Upper lobe of left lung (tissue), 6 donors: ENCODE measurements at regions not wholly inside any gene's neighbourhood (a gene's known extent, or its start where the extent isn't known, plus 50 kb on each side); places are given as distances from the start of the nearest gene placed in this dataset.

Experiments
- ATAC-seq, 2 donors: fragments of 200-7000 bp; cut with Tn5 transposase; one replicate each; pipeline ENCODE4 v1.9.1; 2022; ENCODE audit warnings: mild to moderate bottlenecking in 2 of 2, moderate library complexity in 2 of 2; ENCODE audit not compliant: low FRiP score in 2 of 2
- DNase-seq, 2 donors: peaks; one replicate each; pipeline ENCODE4 v3.0.0-alpha.2; 2019 to 2020
- H3K27ac ChIP-seq, 4 donors: fragments of 200-600 bp; sonication (generic); one replicate each; pipeline ENCODE4 v1.5.1; 2016 to 2019
- H3K27me3 ChIP-seq, 4 donors: fragments of 200-600 bp; sonication (generic); one replicate each; pipeline ENCODE4 v1.5.1; 2017 to 2019
- H3K36me3 ChIP-seq, 4 donors: fragments of 200-600 bp; sonication (generic); one replicate each; pipeline ENCODE4 v1.5.1; 2016 to 2019
- H3K4me1 ChIP-seq, 4 donors: fragments of 200-600 bp; sonication (generic); one replicate each; pipeline ENCODE4 v1.5.1; 2018 to 2019
- H3K4me3 ChIP-seq, 4 donors: fragments of 200-600 bp; sonication (generic); one replicate each; pipeline ENCODE4 v1.5.1; 2017 to 2019; ENCODE audit warnings: mild to moderate bottlenecking in 2 of 4, moderate library complexity in 1 of 4
- H3K9me3 ChIP-seq, 4 donors: fragments of 200-600 bp; sonication (generic); one replicate each; pipeline ENCODE4 v1.5.1; 2018 to 2019
- CTCF ChIP-seq, 6 experiments: fragments of 450-650 bp in 4 of 6; fragments of 200-600 bp in 2 of 6; sonication (generic) in 2 of 6; IDR thresholded peaks; one replicate each; pipeline ENCODE4 v1.5.1; 2016 to 2019; ENCODE audit warnings: antibody characterized with exemption in 6 of 6
- EP300 ChIP-seq, 4 donors: sonication (generic); formaldehyde crosslinking; IDR thresholded peaks; one replicate each; pipeline ENCODE4 v1.5.1; 2017; ENCODE audit warnings: antibody characterized with exemption in 4 of 4, control low read depth in 2 of 4
- POLR2A ChIP-seq, 4 donors: fragments of 450-650 bp; IDR thresholded peaks; one replicate each; pipeline ENCODE4 v1.5.1; 2016 to 2017; ENCODE audit warnings: antibody characterized with exemption in 4 of 4, mild to moderate bottlenecking in 2 of 4
- POLR2AphosphoS5 ChIP-seq, 2 donors: sonication (generic); formaldehyde crosslinking; IDR thresholded peaks; one replicate each; pipeline ENCODE4 v1.5.1; 2017; ENCODE audit warnings: antibody characterized with exemption in 2 of 2
- WGBS, 2 donors: methylation state at CpG; one replicate each; pipeline ENCODE4 v1.1.5; 2017 to 2018; 5-methylcytosine and 5-hydroxymethylcytosine counted together
- donor health status: DM: no; HTN: no; CAD: no; lungs with moderate emphysema.
- donor health status: DM: no; HTN: yes; CAD: no; lungs with severe emphysema.

- Histone ChIP-seq H3K36me3 (no peaks in the 10 kb centered on the region), H3K9me3 (no peaks in the 10 kb centered on the region), H3K27me3 (no peaks in the 10 kb centered on the region), H3K27ac (no peak overlapping the region), H3K4me3 (no peak overlapping the region), H3K4me1 (no peaks in the 10 kb centered on the region)
- DNase-seq (no peak), ATAC-seq (no peak)
- TF ChIP-seq POLR2AphosphoS5 (IDR thresholded peaks at IDR 0.05) = no peak
- no peak for TF ChIP-seq POLR2A (IDR thresholded peaks at IDR 0.05)
- TF ChIP-seq EP300 (IDR thresholded peaks at IDR 0.05) = no peak
- no peak for TF ChIP-seq CTCF (IDR thresholded peaks at IDR 0.05)
- 60 to 69% methylated on average over 3 of the region's 3 CpGs for WGBS, 2 donors
These were observed 52.0 kb downstream of the ZC3H11B start for GRCh38 chr1:219560856-219561255.

- TF ChIP-seq POLR2A (IDR thresholded peaks at IDR 0.05) (no peak), POLR2AphosphoS5 (IDR thresholded peaks at IDR 0.05) (no peak), EP300 (IDR thresholded peaks at IDR 0.05) (no peak), CTCF (IDR thresholded peaks at IDR 0.05) (no peak)
- no peak overlapping the region for H3K27ac ChIP-seq
- WGBS, 2 donors = 78 to 86% methylated on average over 4 of the region's 4 CpGs
- DNase-seq (no peak), ATAC-seq (no peak)
- H3K27me3 ChIP-seq = no peaks in the 10 kb centered on the region
- H3K36me3 ChIP-seq = no peaks in the 10 kb centered on the region
- no peak overlapping the region for H3K4me3 ChIP-seq
- no peaks in the 10 kb centered on the region for H3K9me3 ChIP-seq
- no peaks in the 10 kb centered on the region for H3K4me1 ChIP-seq
These were observed 53.0 kb downstream of the ZC3H11B start for GRCh38 chr1:219559899-219560298.

- no peak for TF ChIP-seq POLR2A (IDR thresholded peaks at IDR 0.05)
- no peak for TF ChIP-seq POLR2AphosphoS5 (IDR thresholded peaks at IDR 0.05)
- TF ChIP-seq CTCF (IDR thresholded peaks at IDR 0.05) = no peak
- no peak for TF ChIP-seq EP300 (IDR thresholded peaks at IDR 0.05)
- 30 to 34% methylated on average over 2 of the region's 2 CpGs for WGBS, 2 donors
- no peaks in the 10 kb centered on the region for H3K9me3 ChIP-seq
- no peaks in the 10 kb centered on the region for H3K4me1 ChIP-seq
- ATAC-seq (no peak), DNase-seq (no peak)
- no peaks in the 10 kb centered on the region for H3K36me3 ChIP-seq
- no peak overlapping the region for H3K4me3 ChIP-seq
- no peak overlapping the region for H3K27ac ChIP-seq
- no peaks in the 10 kb centered on the region for H3K27me3 ChIP-seq
These were observed 57.1 kb downstream of the ZC3H11B start for GRCh38 chr1:219555806-219556205.

GRCh38 chr1:219555031-219555692 lies 57.7 kb downstream of the ZC3H11B start:
- no peaks in the 10 kb centered on the region for H3K4me1 ChIP-seq
- no peak for ATAC-seq
- no peaks in the 10 kb centered on the region for H3K9me3 ChIP-seq
- no peak overlapping the region for H3K4me3 ChIP-seq
- H3K27ac ChIP-seq = no peak overlapping the region
- no peaks in the 10 kb centered on the region for H3K27me3 ChIP-seq
- DNase-seq = no peak
- TF ChIP-seq POLR2AphosphoS5 (IDR thresholded peaks at IDR 0.05) = no peak
- no peaks in the 10 kb centered on the region for H3K36me3 ChIP-seq
- 88 to 93% methylated on average over 7 of the region's 7 CpGs for WGBS, 2 donors

GRCh38 chr1:219553934-219554502 lies 58.9 kb downstream of the ZC3H11B start:
- no peak overlapping the region for H3K4me3 ChIP-seq
- TF ChIP-seq POLR2A (IDR thresholded peaks at IDR 0.05) (no peak), EP300 (IDR thresholded peaks at IDR 0.05) (no peak), CTCF (IDR thresholded peaks at IDR 0.05) (no peak), POLR2AphosphoS5 (IDR thresholded peaks at IDR 0.05) (no peak)
- no peaks in the 10 kb centered on the region for H3K27me3 ChIP-seq
- H3K9me3 ChIP-seq = no peaks in the 10 kb centered on the region
- no peaks in the 10 kb centered on the region for H3K4me1 ChIP-seq
- ATAC-seq = no peak
- DNase-seq = no peak
- no peaks in the 10 kb centered on the region for H3K36me3 ChIP-seq
- no peak overlapping the region for H3K27ac ChIP-seq
- WGBS, 2 donors = 45 to 58% methylated on average over 3 of the region's 3 CpGs
